Mucosa of rectum (tissue), 2 donors: ENCODE measurements at regions not wholly inside any gene's neighbourhood (a gene's known extent, or its start where the extent isn't known, plus 50 kb on each side); places are given as distances from the start of the nearest gene placed in this dataset.

Source experiments
- H3K27ac ChIP-seq, 2 donors: one replicate each; pipeline ENCODE4 v1.7.0; 2013; ENCODE audit warnings: inconsistent platforms in 2 of 2, low read depth in 2 of 2, low read length in 2 of 2
- H3K27me3 ChIP-seq, 2 donors: one replicate each; pipeline ENCODE4 v1.7.0; 2013; ENCODE audit warnings: low read length in 2 of 2; ENCODE audit not compliant: control insufficient read depth in 2 of 2, insufficient read depth in 2 of 2
- H3K36me3 ChIP-seq, 2 donors: one replicate each; pipeline ENCODE4 v1.7.0; 2013; ENCODE audit warnings: low read length in 2 of 2; ENCODE audit not compliant: control insufficient read depth in 2 of 2, insufficient read depth in 2 of 2
- H3K4me1 ChIP-seq, 2 donors: one replicate each; pipeline ENCODE4 v1.7.0; 2013; ENCODE audit warnings: low read length in 2 of 2, mild to moderate bottlenecking in 1 of 2; ENCODE audit not compliant: control insufficient read depth in 2 of 2, insufficient read depth in 2 of 2
- H3K4me3 ChIP-seq, 2 donors: one replicate each; pipeline ENCODE4 v1.7.0; 2013; ENCODE audit warnings: low read length in 2 of 2
- H3K9ac ChIP-seq, 2 donors: one replicate each; pipeline ENCODE4 v1.7.0; 2013; ENCODE audit warnings: low read length in 2 of 2, low read depth in 1 of 2, mild to moderate bottlenecking in 1 of 2
- H3K9me3 ChIP-seq, 2 donors: one replicate each; pipeline ENCODE4 v1.7.0; 2013; ENCODE audit warnings: low read length in 2 of 2; ENCODE audit not compliant: control insufficient read depth in 2 of 2
- donor health status: healthy.
- donor health status: Normal muscosa, but diverticular disease.

GRCh38 chr4:186481998-186482790 lies 73.2 kb downstream of the MTNR1A start:
- no peaks in the 10 kb centered on the region for H3K36me3 ChIP-seq
- H3K9ac ChIP-seq, result no peak overlapping the region
- H3K27ac ChIP-seq, result no peak overlapping the region
- H3K4me3 ChIP-seq, result no peak overlapping the region
- H3K9me3 ChIP-seq, result no peaks in the 10 kb centered on the region
- no peaks in the 10 kb centered on the region for H3K27me3 ChIP-seq
- H3K4me1 ChIP-seq, result no peaks in the 10 kb centered on the region

GRCh38 chr4:186475202-186475601 lies 80.2 kb downstream of the MTNR1A start:
- no peak overlapping the region for H3K9ac ChIP-seq
- H3K27me3 ChIP-seq, result no peaks in the 10 kb centered on the region
- no peaks in the 10 kb centered on the region for H3K36me3 ChIP-seq
- H3K9me3 ChIP-seq, result no peaks in the 10 kb centered on the region
- peaks cover 0 to 5% of the 10 kb centered on the region in 2 donors for H3K4me1 ChIP-seq
- H3K4me3 ChIP-seq, result no peak overlapping the region
- no peak overlapping the region for H3K27ac ChIP-seq

- Histone ChIP-seq H3K27ac (no peak overlapping the region), H3K4me1 (peaks cover 0 to 5% of the 10 kb centered on the region in 2 donors), H3K9me3 (no peaks in the 10 kb centered on the region), H3K36me3 (no peaks in the 10 kb centered on the region), H3K27me3 (no peaks in the 10 kb centered on the region), H3K4me3 (no peak overlapping the region), H3K9ac (no peak overlapping the region)
Measured at GRCh38 chr4:186473933-186474332, 81.4 kb downstream of the MTNR1A start.

GRCh38 chr4:186472948-186473347 lies 82.4 kb downstream of the MTNR1A start:
- Histone ChIP-seq H3K4me3 (no peak overlapping the region), H3K9me3 (no peaks in the 10 kb centered on the region), H3K27ac (no peak overlapping the region), H3K4me1 (peaks cover 0 to 5% of the 10 kb centered on the region in 2 donors), H3K9ac (no peak overlapping the region), H3K27me3 (no peaks in the 10 kb centered on the region), H3K36me3 (no peaks in the 10 kb centered on the region)

GRCh38 chr4:186471441-186471840 lies 83.9 kb downstream of the MTNR1A start:
- no peaks in the 10 kb centered on the region for H3K9me3 ChIP-seq
- H3K27me3 ChIP-seq, result no peaks in the 10 kb centered on the region

GRCh38 chr4:186458050-186458449 lies 97.3 kb downstream of the MTNR1A start:
- H3K4me3 ChIP-seq, result no peak overlapping the region
- H3K36me3 ChIP-seq, result no peaks in the 10 kb centered on the region
- no peak overlapping the region for H3K27ac ChIP-seq
- no peaks in the 10 kb centered on the region for H3K4me1 ChIP-seq
- H3K27me3 ChIP-seq, result no peaks in the 10 kb centered on the region
- H3K9me3 ChIP-seq, result peaks cover 0 to 2% of the 10 kb centered on the region in 2 donors
- H3K9ac ChIP-seq, result no peak overlapping the region

More at GRCh38 chr4:186471441-186471840, 83.9 kb downstream of the MTNR1A start:
- H3K36me3 ChIP-seq, result no peaks in the 10 kb centered on the region
- peaks cover 0 to 5% of the 10 kb centered on the region in 2 donors for H3K4me1 ChIP-seq
- no peak overlapping the region for H3K27ac ChIP-seq
- no peak overlapping the region for H3K4me3 ChIP-seq
- no peak overlapping the region for H3K9ac ChIP-seq

GRCh38 chr4:186451982-186452381 lies 103.4 kb downstream of the MTNR1A start:
- Histone ChIP-seq H3K4me3 (no peak overlapping the region), H3K4me1 (no peaks in the 10 kb centered on the region), H3K9ac (no peak overlapping the region), H3K27ac (no peak overlapping the region), H3K27me3 (no peaks in the 10 kb centered on the region), H3K36me3 (no peaks in the 10 kb centered on the region), H3K9me3 (peaks cover 14% of the 10 kb centered on the region in 2 donors)

GRCh38 chr4:186449954-186450353 lies 105.4 kb downstream of the MTNR1A start:
- peaks cover 0 to 6% of the 10 kb centered on the region in 2 donors for H3K4me1 ChIP-seq
- H3K27ac ChIP-seq, result no peak overlapping the region
- H3K9ac ChIP-seq, result no peak overlapping the region
- no peaks in the 10 kb centered on the region for H3K36me3 ChIP-seq
- no peak overlapping the region for H3K4me3 ChIP-seq
- no peaks in the 10 kb centered on the region for H3K27me3 ChIP-seq
- peaks cover 14% of the 10 kb centered on the region in 2 donors for H3K9me3 ChIP-seq

GRCh38 chr4:186445040-186445439 lies 110.3 kb downstream of the MTNR1A start:
- Histone ChIP-seq H3K4me1 (peaks cover 3 to 6% of the 10 kb centered on the region in 2 donors), H3K27ac (peak overlapping the region in 1 of 2 donors; percentile 57), H3K4me3 (peak overlapping the region; percentile 31 to 33), H3K27me3 (no peaks in the 10 kb centered on the region), H3K9me3 (no peaks in the 10 kb centered on the region), H3K36me3 (no peaks in the 10 kb centered on the region), H3K9ac (no peak overlapping the region)

- Histone ChIP-seq H3K4me3 (no peak overlapping the region), H3K9ac (no peak overlapping the region), H3K27me3 (no peaks in the 10 kb centered on the region), H3K9me3 (no peaks in the 10 kb centered on the region), H3K4me1 (peaks cover 3 to 6% of the 10 kb centered on the region in 2 donors), H3K27ac (no peak overlapping the region), H3K36me3 (no peaks in the 10 kb centered on the region)
Measured at GRCh38 chr4:186441502-186441901, 113.9 kb downstream of the MTNR1A start.
